ENCODE measurements at regions not wholly inside any gene's neighbourhood (a gene's known extent, or its start where the extent isn't known, plus 50 kb on each side); places are given as distances from the start of the nearest gene placed in this dataset.
A peak's percentile ranks its signal among the peaks of the same experiment; 100 is the strongest.
"Not testable (repeated sequence)": the region's sequence is repeated elsewhere in the genome, so short reads cannot be mapped to it uniquely, and the experiment has no call there.

GRCh38 chr6:11409371-11409770, 128.2 kb upstream of the TMEM170B start:
- no peaks in the 10 kb centered on the region for H3K36me3 ChIP-seq
- DNase-seq (no peak), ATAC-seq (no peak)
- no peaks in the 10 kb centered on the region for H3K4me1 ChIP-seq
- no peak overlapping the region for H3K4me3 ChIP-seq
- intact Hi-C loops (cut with DNase I) = no loop called here
- TF ChIP-seq POLR2A (IDR thresholded peaks at IDR 0.05) = no peak
- no peaks in the 10 kb centered on the region for H3K9me3 ChIP-seq
- no peaks in the 10 kb centered on the region for H3K27me3 ChIP-seq
- no peak overlapping the region for H3K27ac ChIP-seq

- Histone ChIP-seq H3K4me3 (no peak overlapping the region), H3K4me1 (no peaks in the 10 kb centered on the region), H3K9me3 (no peaks in the 10 kb centered on the region), H3K27ac (no peak overlapping the region), H3K27me3 (no peaks in the 10 kb centered on the region), H3K36me3 (no peaks in the 10 kb centered on the region)
- no peak for ATAC-seq
- 93% methylated on average over 2 of the region's 2 CpGs for WGBS (ENCODE audit: insufficient coverage, low coverage, low lambda C conversion rate, missing lambda C conversion rate)
- intact Hi-C loops (cut with DNase I) = no loop called here
- DNase-seq = no peak
- TF ChIP-seq CTCF (IDR thresholded peaks at IDR 0.05) = no peak
Observed at GRCh38 chr6:11407414-11407813, 130.1 kb upstream of the TMEM170B start.

GRCh38 chr6:11404838-11405237, 132.7 kb upstream of the TMEM170B start:
- peaks cover 0 to 2% (median 0%) of the 10 kb centered on the region in 4 donors for H3K4me1 ChIP-seq
- H3K27ac ChIP-seq = no peak overlapping the region
- TF ChIP-seq CTCF (IDR thresholded peaks at IDR 0.05) (no peak), POLR2A (IDR thresholded peaks at IDR 0.05) (no peak)
- no peak overlapping the region for H3K4me3 ChIP-seq
- ATAC-seq (peak; percentile 42 to 68 (median 64)), DNase-seq (no peak)
- WGBS (ENCODE audit: insufficient coverage, low coverage, low lambda C conversion rate, missing lambda C conversion rate) = 64% methylated on average over 4 of the region's 4 CpGs
- H3K27me3 ChIP-seq = no peaks in the 10 kb centered on the region
- no peaks in the 10 kb centered on the region for H3K36me3 ChIP-seq
- intact Hi-C loops (cut with DNase I) = no loop called here
- H3K9me3 ChIP-seq = no peaks in the 10 kb centered on the region

GRCh38 chr6:11404081-11404480, 133.5 kb upstream of the TMEM170B start:
- ATAC-seq (no peak), DNase-seq (no peak)
- TF ChIP-seq CTCF (IDR thresholded peaks at IDR 0.05) (no peak), POLR2A (IDR thresholded peaks at IDR 0.05) (no peak)
- intact Hi-C loops (cut with DNase I) = no loop called here
- H3K4me1 ChIP-seq = peaks cover 0 to 10% (median 3%) of the 10 kb centered on the region in 4 donors
- no peak overlapping the region for H3K4me3 ChIP-seq
- WGBS (ENCODE audit: insufficient coverage, low coverage, low lambda C conversion rate, missing lambda C conversion rate) = 93% methylated on average over 10 of the region's 10 CpGs
- no peaks in the 10 kb centered on the region for H3K9me3 ChIP-seq
- H3K27ac ChIP-seq = no peak overlapping the region
- H3K27me3 ChIP-seq = no peaks in the 10 kb centered on the region
- H3K36me3 ChIP-seq = no peaks in the 10 kb centered on the region

GRCh38 chr6:11403035-11403601, 134.4 kb upstream of the TMEM170B start:
- Histone ChIP-seq H3K4me1 (peaks cover 0 to 14% (median 5%) of the 10 kb centered on the region in 4 donors), H3K4me3 (no peak overlapping the region), H3K36me3 (no peaks in the 10 kb centered on the region), H3K9me3 (no peaks in the 10 kb centered on the region), H3K27me3 (no peaks in the 10 kb centered on the region), H3K27ac (no peak overlapping the region)
- TF ChIP-seq CTCF (IDR thresholded peaks at IDR 0.05) (no peak), POLR2A (IDR thresholded peaks at IDR 0.05) (no peak)
- 91% methylated on average over 11 of the region's 11 CpGs for WGBS (ENCODE audit: insufficient coverage, low coverage, low lambda C conversion rate, missing lambda C conversion rate)
- no peak for DNase-seq
- peak in 1 of 4 donors; percentile 10 for ATAC-seq
- intact Hi-C loops (cut with DNase I) = no loop called here

- H3K36me3 ChIP-seq; intact Hi-C loops (cut with DNase I); H3K27me3 ChIP-seq; H3K4me3 ChIP-seq; ATAC-seq; DNase-seq; H3K9me3 ChIP-seq; H3K27ac ChIP-seq: not testable (repeated sequence)
- no CpG with 5 or more reads among the region's 36 CpGs for WGBS (ENCODE audit: insufficient coverage, low coverage, low lambda C conversion rate, missing lambda C conversion rate)
- H3K4me1 ChIP-seq = peaks cover 0 to 18% (median 8%) of the 10 kb centered on the region in 4 donors
Observed at GRCh38 chr6:11402581-11402980, 135.0 kb upstream of the TMEM170B start.

- ATAC-seq; intact Hi-C loops (cut with DNase I); H3K27ac ChIP-seq; H3K36me3 ChIP-seq; H3K27me3 ChIP-seq; H3K9me3 ChIP-seq; DNase-seq; H3K4me3 ChIP-seq: not testable (repeated sequence)
- peaks cover 0 to 19% (median 9%) of the 10 kb centered on the region in 4 donors for H3K4me1 ChIP-seq
- 97% methylated on average over 5 of the region's 5 CpGs for WGBS (ENCODE audit: insufficient coverage, low coverage, low lambda C conversion rate, missing lambda C conversion rate)
Observed at GRCh38 chr6:11401954-11402353, 135.6 kb upstream of the TMEM170B start.
